ENCODE measurements at regions not wholly inside any gene's neighbourhood (a gene's known extent, or its start where the extent isn't known, plus 50 kb on each side); places are given as distances from the start of the nearest gene placed in this dataset.

GRCh38 chr3:159174715-159175692 is 373.1 kb downstream of the MFSD1 start:
- no peak for TF ChIP-seq FOXM1 (IDR thresholded peaks at IDR 0.05; ENCODE audit: low read depth)
- no peak for TF ChIP-seq FOXJ3 (CRISPR knock-in tag; IDR thresholded peaks at IDR 0.05)
- TF ChIP-seq YY1 (IDR thresholded peaks at IDR 0.05; ENCODE audit: low read depth): no peak
- no peak for TF ChIP-seq RCOR1 (IDR thresholded peaks at IDR 0.05; ENCODE audit: low read length)
- no peak for TF ChIP-seq RAD21 (IDR thresholded peaks at IDR 0.05; ENCODE audit: low read length)
- TF ChIP-seq CHD2 (IDR thresholded peaks at IDR 0.05; ENCODE audit: low read length, partially characterized antibody): no peak
- TF ChIP-seq TCF12 (IDR thresholded peaks at IDR 0.05): no peak
- no peaks in the 10 kb centered on the region for H3K9me3 ChIP-seq
- DNase-seq: no peak
- H3F3A ChIP-seq (replicated peaks; ENCODE audit: insufficient read depth): peaks cover 12% of the 10 kb centered on the region
- no peak overlapping the region for H3K4me2 ChIP-seq
- 75% methylated on average over 7 of the region's 7 CpGs for WGBS (ENCODE audit: low lambda C conversion rate)
- ChIA-PET POLR2A (no interaction called here), CTCF (interaction anchor here (1.0 kb wide), 1 partner anchor 10 kb away, joined by 3 read pairs; no protein-coding TSS in a partner anchor)
- no peak overlapping the region for H2AFZ ChIP-seq (ENCODE audit: low read depth)
- H3K79me2 ChIP-seq (ENCODE audit: insufficient read depth): no peaks in the 10 kb centered on the region
- H4K20me1 ChIP-seq (ENCODE audit: insufficient read depth): no peaks in the 10 kb centered on the region
- no peaks in the 10 kb centered on the region for H3K27me3 ChIP-seq (ENCODE audit: insufficient read depth)
- H3K9me2 ChIP-seq: no peaks in the 10 kb centered on the region
- no peaks in the 10 kb centered on the region; a peak in 1 of 4 replicates for H3K4me1 ChIP-seq (ENCODE audit: control insufficient read depth in 1 of 2, insufficient read depth in 2 of 2, low read depth in 1 of 2, low read length in 1 of 2)
- H3K9ac ChIP-seq: no peak overlapping the region
- H3K4me3 ChIP-seq (ENCODE audit: low read depth in 2 of 2, low read length in 1 of 2): no peak overlapping the region
- H3K36me3 ChIP-seq (replicated peaks in 1 of 2; ENCODE audit: control insufficient read depth in 1 of 2, insufficient read depth in 2 of 2, low read length in 1 of 2): no peaks in the 10 kb centered on the region
- H3K27ac ChIP-seq (ENCODE audit: low read depth in 2 of 2, low read length in 1 of 2): no peak overlapping the region

GRCh38 chr3:159178209-159178897 is 376.5 kb downstream of the MFSD1 start:
- POLR2A ChIA-PET: no interaction called here
- H3K4me2 ChIP-seq: no peak overlapping the region
- no peak overlapping the region for H3K9ac ChIP-seq
- no peaks in the 10 kb centered on the region for H3F3A ChIP-seq (replicated peaks; ENCODE audit: insufficient read depth)
- no peaks in the 10 kb centered on the region for H3K79me2 ChIP-seq (ENCODE audit: insufficient read depth)
- no peaks in the 10 kb centered on the region for H4K20me1 ChIP-seq (ENCODE audit: insufficient read depth)
- no peaks in the 10 kb centered on the region for H3K27me3 ChIP-seq (ENCODE audit: insufficient read depth)
- H3K9me3 ChIP-seq: no peaks in the 10 kb centered on the region
- no peaks in the 10 kb centered on the region for H3K9me2 ChIP-seq
- no peak overlapping the region for H3K4me3 ChIP-seq (ENCODE audit: low read depth in 2 of 2, low read length in 1 of 2)
- 86% methylated on average over 4 of the region's 4 CpGs for WGBS (ENCODE audit: low lambda C conversion rate)
- H3K36me3 ChIP-seq (replicated peaks in 1 of 2; ENCODE audit: control insufficient read depth in 1 of 2, insufficient read depth in 2 of 2, low read length in 1 of 2): no peaks in the 10 kb centered on the region
- DNase-seq: no peak
- no peak overlapping the region for H2AFZ ChIP-seq (ENCODE audit: low read depth)
- CTCF ChIA-PET: no interaction called here
- no peaks in the 10 kb centered on the region; a peak in 1 of 4 replicates for H3K4me1 ChIP-seq (ENCODE audit: control insufficient read depth in 1 of 2, insufficient read depth in 2 of 2, low read depth in 1 of 2, low read length in 1 of 2)
- TF ChIP-seq FOXJ3 (CRISPR knock-in tag; IDR thresholded peaks at IDR 0.05) (no peak), NRF1 (IDR thresholded peaks at IDR 0.05; ENCODE audit: low read depth, low read length) (no peak), GABPA (IDR thresholded peaks at IDR 0.05; ENCODE audit: low read depth) (no peak), TAF1 (IDR thresholded peaks at IDR 0.05; ENCODE audit: borderline replicate concordance, low read depth, low read length) (no peak), YY1 (IDR thresholded peaks at IDR 0.05; ENCODE audit: low read depth) (no peak), CHD2 (IDR thresholded peaks at IDR 0.05; ENCODE audit: low read length, partially characterized antibody) (no peak), EP300 (IDR thresholded peaks at IDR 0.05; ENCODE audit: borderline replicate concordance in 1 of 2, low read depth in 1 of 2, low read length in 1 of 2) (no peak), ZBTB33 (IDR thresholded peaks at IDR 0.05; ENCODE audit: borderline replicate concordance, low read depth) (no peak), PBX3 (IDR thresholded peaks at IDR 0.05) (no peak), MEF2A (IDR thresholded peaks at IDR 0.05; ENCODE audit: borderline replicate concordance, low read depth) (no peak), JUND (IDR thresholded peaks at IDR 0.05) (no peak), SIN3A (IDR thresholded peaks at IDR 0.05; ENCODE audit: borderline replicate concordance, low read depth, low read length) (no peak), USF2 (IDR thresholded peaks at IDR 0.05; ENCODE audit: borderline replicate concordance, low read depth, low read length) (no peak), EZH2phosphoT487 (IDR thresholded peaks at IDR 0.05; ENCODE audit: borderline replicate concordance, low read depth) (no peak), TEAD4 (IDR thresholded peaks at IDR 0.05; ENCODE audit: borderline replicate concordance, insufficient read depth) (no peak), FOSL2 (IDR thresholded peaks at IDR 0.05; ENCODE audit: borderline replicate concordance, low read depth) (no peak), MXI1 (IDR thresholded peaks at IDR 0.05; ENCODE audit: low read depth, low read length) (no peak)
- H3K27ac ChIP-seq (ENCODE audit: low read depth in 2 of 2, low read length in 1 of 2): no peak overlapping the region
